Fibroblast of villous mesenchyme (primary cell): ENCODE measurements at regions not wholly inside any gene's neighbourhood (a gene's known extent, or its start where the extent isn't known, plus 50 kb on each side); places are given as distances from the start of the nearest gene placed in this dataset.

Experiments
- DNase-seq: peaks from one replicate; pipeline ENCODE4 v3.0.0-alpha.2; 2010; ENCODE audit warnings: low read depth
- H3K4me3 ChIP-seq: 2 replicates; pipeline ENCODE4 v1.5.1; 2011; ENCODE audit warnings: low read depth, mild to moderate bottlenecking, low read length
- CTCF ChIP-seq: IDR thresholded peaks from 2 replicates; pipeline ENCODE4 v1.5.1; 2012; ENCODE audit warnings: low read depth, mild to moderate bottlenecking, low read length; ENCODE audit not compliant: insufficient read depth

- no peak for DNase-seq
- no peak overlapping the region for H3K4me3 ChIP-seq
- no peak for TF ChIP-seq CTCF
Measured at GRCh38 chrX:94041881-94042280, 367.9 kb downstream of the FAM133A start.

- TF ChIP-seq CTCF, result no peak
- DNase-seq, result no peak
- H3K4me3 ChIP-seq, result no peak overlapping the region
Measured at GRCh38 chrX:94045724-94046123, 371.7 kb downstream of the FAM133A start.

- TF ChIP-seq CTCF, result no peak
- H3K4me3 ChIP-seq, result no peak overlapping the region
- no peak for DNase-seq
Measured at GRCh38 chrX:94051926-94052325, 377.9 kb downstream of the FAM133A start.

GRCh38 chrX:94053575-94053974 lies 379.6 kb downstream of the FAM133A start:
- TF ChIP-seq CTCF, result no peak
- no peak for DNase-seq
- no peak overlapping the region for H3K4me3 ChIP-seq

- no peak overlapping the region for H3K4me3 ChIP-seq
- TF ChIP-seq CTCF, result no peak
- peak; percentile 12 for DNase-seq
Measured at GRCh38 chrX:94057385-94057784, 383.4 kb downstream of the FAM133A start.

- no peak overlapping the region for H3K4me3 ChIP-seq
- peak; percentile 31 for TF ChIP-seq CTCF
- no peak for DNase-seq
Measured at GRCh38 chrX:94058728-94059382, 384.8 kb downstream of the FAM133A start.

GRCh38 chrX:94065091-94065490 lies 391.1 kb downstream of the FAM133A start:
- TF ChIP-seq CTCF, result no peak
- no peak for DNase-seq
- H3K4me3 ChIP-seq, result no peak overlapping the region
